ENCODE measurements at regions not wholly inside any gene's neighbourhood (a gene's known extent, or its start where the extent isn't known, plus 50 kb on each side); places are given as distances from the start of the nearest gene placed in this dataset.

DNA sequence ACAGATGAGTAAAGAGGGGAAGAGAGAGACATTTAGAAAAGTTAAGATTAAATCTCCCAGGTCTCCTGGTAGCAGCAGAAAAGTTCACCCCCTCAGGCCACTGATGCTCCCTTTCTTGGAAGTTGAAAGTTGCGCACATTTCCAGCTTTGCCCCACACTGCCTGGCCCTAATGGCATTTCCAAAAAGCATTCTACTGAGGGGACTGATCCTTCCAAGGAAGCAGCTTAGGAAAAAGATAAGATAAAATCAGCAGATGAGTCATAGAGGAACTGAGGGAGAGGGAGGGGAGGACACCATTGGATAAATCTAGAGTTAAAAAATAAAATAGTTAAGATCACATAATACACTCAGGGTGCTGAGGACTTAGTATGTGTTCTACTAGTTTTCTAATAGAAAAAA lies 67.6 kb upstream of the SLC12A2 start:
- H3K9me3 ChIP-seq (ENCODE audit: insufficient read depth, low read length), result no peaks in the 10 kb centered on the region
- no peaks in the 10 kb centered on the region for H3K4me1 ChIP-seq (ENCODE audit: low read length)
- no peaks in the 10 kb centered on the region for H3K27me3 ChIP-seq (ENCODE audit: low read depth, low read length)
- no peak overlapping the region for H3K4me2 ChIP-seq (ENCODE audit: low read length)
- H3K9ac ChIP-seq (ENCODE audit: low read length), result no peak overlapping the region
- no peaks in the 10 kb centered on the region for H3K36me3 ChIP-seq (replicated peaks; ENCODE audit: low read depth, low read length)
- no peak overlapping the region for H3K27ac ChIP-seq (ENCODE audit: low read length)
- no peak overlapping the region for H2AFZ ChIP-seq (ENCODE audit: low read depth, low read length)
- TF ChIP-seq, protein P1, sequence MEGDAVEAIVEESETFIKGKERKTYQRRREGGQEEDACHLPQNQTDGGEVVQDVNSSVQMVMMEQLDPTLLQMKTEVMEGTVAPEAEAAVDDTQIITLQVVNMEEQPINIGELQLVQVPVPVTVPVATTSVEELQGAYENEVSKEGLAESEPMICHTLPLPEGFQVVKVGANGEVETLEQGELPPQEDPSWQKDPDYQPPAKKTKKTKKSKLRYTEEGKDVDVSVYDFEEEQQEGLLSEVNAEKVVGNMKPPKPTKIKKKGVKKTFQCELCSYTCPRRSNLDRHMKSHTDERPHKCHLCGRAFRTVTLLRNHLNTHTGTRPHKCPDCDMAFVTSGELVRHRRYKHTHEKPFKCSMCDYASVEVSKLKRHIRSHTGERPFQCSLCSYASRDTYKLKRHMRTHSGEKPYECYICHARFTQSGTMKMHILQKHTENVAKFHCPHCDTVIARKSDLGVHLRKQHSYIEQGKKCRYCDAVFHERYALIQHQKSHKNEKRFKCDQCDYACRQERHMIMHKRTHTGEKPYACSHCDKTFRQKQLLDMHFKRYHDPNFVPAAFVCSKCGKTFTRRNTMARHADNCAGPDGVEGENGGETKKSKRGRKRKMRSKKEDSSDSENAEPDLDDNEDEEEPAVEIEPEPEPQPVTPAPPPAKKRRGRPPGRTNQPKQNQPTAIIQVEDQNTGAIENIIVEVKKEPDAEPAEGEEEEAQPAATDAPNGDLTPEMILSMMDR (IDR thresholded peaks at IDR 0.05; ENCODE audit: low read depth, low read length), result no peak
- TF ChIP-seq EZH2phosphoT487 (IDR thresholded peaks at IDR 0.05; ENCODE audit: low read depth), result no peak
- H3K4me3 ChIP-seq (ENCODE audit: low read length), result no peak overlapping the region
- H4K20me1 ChIP-seq (ENCODE audit: insufficient read depth, low read length), result no peaks in the 10 kb centered on the region
- no peaks in the 10 kb centered on the region for H3K79me2 ChIP-seq (ENCODE audit: low read length)

DNA sequence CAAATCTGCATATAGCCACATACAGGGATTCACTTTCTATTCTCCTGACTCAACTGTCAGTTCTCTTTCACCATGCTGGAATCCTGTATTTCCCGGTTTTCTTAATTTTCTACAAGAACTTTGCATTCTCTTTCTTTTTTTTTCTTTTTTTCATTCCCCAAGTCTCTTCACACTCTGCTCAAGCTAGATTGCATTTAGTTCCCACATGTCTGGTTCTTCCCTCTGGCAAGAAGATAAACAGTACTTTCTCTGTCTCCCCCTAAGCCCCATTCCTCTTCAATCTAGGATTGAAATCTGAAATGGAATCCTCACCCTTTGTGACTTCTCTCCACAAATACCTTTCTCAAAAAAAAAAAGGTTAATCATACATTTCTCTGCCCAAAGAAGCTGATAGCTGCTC lies 64.2 kb upstream of the SLC12A2 start:
- no peaks in the 10 kb centered on the region for H3K36me3 ChIP-seq (replicated peaks; ENCODE audit: low read depth, low read length)
- no peak overlapping the region for H3K27ac ChIP-seq (ENCODE audit: low read length)
- no peaks in the 10 kb centered on the region for H4K20me1 ChIP-seq (ENCODE audit: insufficient read depth, low read length)
- TF ChIP-seq, protein P1 (IDR thresholded peaks at IDR 0.05; ENCODE audit: low read depth, low read length), result no peak
- no peak for TF ChIP-seq EZH2phosphoT487 (IDR thresholded peaks at IDR 0.05; ENCODE audit: low read depth)
- H3K9me3 ChIP-seq (ENCODE audit: insufficient read depth, low read length), result no peaks in the 10 kb centered on the region
- no peaks in the 10 kb centered on the region for H3K79me2 ChIP-seq (ENCODE audit: low read length)
- no peaks in the 10 kb centered on the region for H3K4me1 ChIP-seq (ENCODE audit: low read length)
- H3K27me3 ChIP-seq (ENCODE audit: low read depth, low read length), result no peaks in the 10 kb centered on the region
- no peak overlapping the region for H3K9ac ChIP-seq (ENCODE audit: low read length)
- no peak overlapping the region for H2AFZ ChIP-seq (ENCODE audit: low read depth, low read length)
- H3K4me3 ChIP-seq (ENCODE audit: low read length), result no peak overlapping the region
- no peak overlapping the region for H3K4me2 ChIP-seq (ENCODE audit: low read length)

DNA sequence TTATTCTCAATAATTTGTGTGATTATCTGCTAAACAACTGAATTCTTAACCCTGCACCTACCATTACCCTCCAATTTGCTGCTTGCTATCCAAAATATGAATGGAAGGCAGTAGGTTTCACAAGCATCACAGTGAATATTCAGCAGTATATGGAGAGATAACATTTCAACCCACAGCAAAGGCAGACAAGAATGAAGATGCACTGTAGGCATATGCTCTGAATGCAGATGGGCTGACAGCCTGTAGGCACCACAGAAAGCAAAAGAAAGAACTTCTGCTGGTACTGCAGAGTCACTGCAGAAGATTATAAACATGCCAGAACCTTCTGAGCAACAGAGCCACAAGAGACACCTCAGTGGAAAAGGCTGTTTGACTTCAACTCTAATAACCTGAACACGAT lies 63.6 kb upstream of the SLC12A2 start:
- H3K9me3 ChIP-seq (ENCODE audit: insufficient read depth, low read length), result no peaks in the 10 kb centered on the region
- TF ChIP-seq EZH2phosphoT487 (IDR thresholded peaks at IDR 0.05; ENCODE audit: low read depth), result no peak
- TF ChIP-seq, protein P1 (IDR thresholded peaks at IDR 0.05; ENCODE audit: low read depth, low read length), result no peak
- H3K4me2 ChIP-seq (ENCODE audit: low read length), result no peak overlapping the region
- H3K36me3 ChIP-seq (replicated peaks; ENCODE audit: low read depth, low read length), result no peaks in the 10 kb centered on the region
- H3K9ac ChIP-seq (ENCODE audit: low read length), result no peak overlapping the region
- no peaks in the 10 kb centered on the region for H3K79me2 ChIP-seq (ENCODE audit: low read length)
- no peak overlapping the region for H2AFZ ChIP-seq (ENCODE audit: low read depth, low read length)
- no peaks in the 10 kb centered on the region for H3K27me3 ChIP-seq (ENCODE audit: low read depth, low read length)
- H3K4me3 ChIP-seq (ENCODE audit: low read length), result no peak overlapping the region
- no peaks in the 10 kb centered on the region for H3K4me1 ChIP-seq (ENCODE audit: low read length)
- no peak overlapping the region for H3K27ac ChIP-seq (ENCODE audit: low read length)
- H4K20me1 ChIP-seq (ENCODE audit: insufficient read depth, low read length), result no peaks in the 10 kb centered on the region

DNA sequence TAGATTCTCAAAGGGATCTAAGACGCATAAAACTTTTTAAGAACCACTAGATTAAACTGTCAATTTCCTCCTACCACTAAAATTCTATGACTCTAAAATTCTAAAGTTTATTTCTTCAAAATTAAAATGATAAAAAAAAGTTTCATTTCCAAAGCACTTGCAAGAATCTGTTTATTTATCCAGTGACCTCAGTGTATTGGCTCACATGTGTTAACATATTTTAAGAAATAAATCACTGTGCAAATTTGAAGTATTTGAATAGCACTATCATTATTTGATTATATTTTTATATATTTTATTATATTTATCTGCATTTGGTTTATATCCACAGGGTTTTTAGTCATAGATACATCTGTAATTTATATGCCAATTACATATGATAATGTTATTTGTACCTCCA lies 62.2 kb upstream of the SLC12A2 start:
- no peak overlapping the region for H3K4me3 ChIP-seq (ENCODE audit: low read length)
- H3K27ac ChIP-seq (ENCODE audit: low read length), result no peak overlapping the region
- no peak overlapping the region for H3K4me2 ChIP-seq (ENCODE audit: low read length)
- no peaks in the 10 kb centered on the region for H3K27me3 ChIP-seq (ENCODE audit: low read depth, low read length)
- H2AFZ ChIP-seq (ENCODE audit: low read depth, low read length), result no peak overlapping the region
- H3K9me3 ChIP-seq (ENCODE audit: insufficient read depth, low read length), result no peaks in the 10 kb centered on the region
- H4K20me1 ChIP-seq (ENCODE audit: insufficient read depth, low read length), result no peaks in the 10 kb centered on the region
- H3K4me1 ChIP-seq (ENCODE audit: low read length), result no peaks in the 10 kb centered on the region
- no peaks in the 10 kb centered on the region for H3K79me2 ChIP-seq (ENCODE audit: low read length)
- H3K36me3 ChIP-seq (replicated peaks; ENCODE audit: low read depth, low read length), result no peaks in the 10 kb centered on the region
- no peak overlapping the region for H3K9ac ChIP-seq (ENCODE audit: low read length)
- no peak for TF ChIP-seq EZH2phosphoT487 (IDR thresholded peaks at IDR 0.05; ENCODE audit: low read depth)
- TF ChIP-seq, protein P1 (IDR thresholded peaks at IDR 0.05; ENCODE audit: low read depth, low read length), result no peak
